HG03442 (cell line): ENCODE measurements at regions not wholly inside any gene's neighbourhood (a gene's known extent, or its start where the extent isn't known, plus 50 kb on each side); places are given as distances from the start of the nearest gene placed in this dataset.

Source experiments
- ATAC-seq: cut with Tn5 transposase; IDR thresholded peaks from one replicate; pipeline ENCODE4 v1.9.1; 2021; ENCODE audit warnings: mild to moderate bottlenecking, moderate library complexity; ENCODE audit not compliant: unreplicated experiment

DNA sequence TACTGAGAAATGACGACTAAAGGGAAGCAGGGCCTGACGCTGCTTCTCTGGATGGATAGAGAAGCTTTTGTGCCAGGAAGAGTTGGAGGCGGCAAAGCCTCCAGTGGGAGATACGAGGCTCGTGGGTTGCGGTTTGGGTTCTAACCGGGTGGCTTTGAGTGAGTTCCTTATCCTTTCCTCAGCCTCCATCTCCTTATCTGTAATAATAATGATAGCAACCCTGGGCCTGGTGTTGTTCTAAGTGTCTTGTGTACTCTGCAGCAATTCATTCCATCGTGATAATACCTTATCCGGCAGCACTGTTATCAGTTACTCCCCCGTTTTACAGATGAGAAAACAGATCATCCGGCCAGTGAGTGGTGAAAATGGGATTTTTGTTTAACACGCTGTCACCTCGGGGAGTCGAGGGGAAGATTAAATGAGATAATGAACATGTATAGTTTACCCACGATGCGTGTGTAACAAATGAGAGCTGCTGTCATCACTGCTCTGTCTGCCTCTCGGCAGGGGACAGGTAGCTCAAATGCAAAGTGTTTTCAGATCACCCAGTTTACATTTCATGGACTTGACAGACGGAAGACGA lies 52.0 kb upstream of the LHX1 start:
- no peak for ATAC-seq

DNA sequence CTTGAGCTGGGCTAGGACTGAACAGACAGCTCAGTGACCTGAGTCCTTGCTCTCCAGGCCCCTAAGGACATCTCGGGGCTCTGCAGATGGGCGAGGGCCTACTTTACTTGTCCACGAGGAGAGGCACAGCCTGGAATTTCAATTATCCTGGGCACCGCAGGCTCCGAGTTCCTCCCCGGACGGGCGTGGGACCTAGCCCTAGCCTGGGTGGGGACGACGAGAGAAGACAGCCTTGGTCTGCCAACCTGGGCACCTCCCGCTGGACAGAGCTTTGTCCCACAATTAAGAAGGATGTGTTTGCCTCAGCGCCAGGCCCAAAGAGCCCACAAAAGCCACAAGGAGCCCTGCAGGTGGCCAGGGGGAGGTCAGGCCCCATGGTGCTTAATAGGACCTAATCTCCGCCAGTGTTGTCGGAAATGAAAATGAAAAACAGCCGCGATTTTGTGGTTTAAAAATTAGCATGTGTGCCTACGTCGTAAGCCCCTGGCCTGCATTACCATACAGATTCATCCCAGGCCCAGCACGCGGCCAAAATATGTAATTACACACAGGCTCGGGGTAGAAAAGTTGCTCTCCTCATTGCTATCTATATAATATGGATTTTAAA lies 51.4 kb upstream of the LHX1 start:
- no peak for ATAC-seq
